GM12892 (cell line): ENCODE measurements at regions not wholly inside any gene's neighbourhood (a gene's known extent, or its start where the extent isn't known, plus 50 kb on each side); places are given as distances from the start of the nearest gene placed in this dataset.

Experiments used
- POLR2A ChIP-seq: IDR thresholded peaks from 2 replicates; pipeline ENCODE4 v1.6.1; 2011; ENCODE audit warnings: low read depth, low read length, control low read depth
- POLR2AphosphoS5 ChIP-seq: IDR thresholded peaks from 2 replicates; pipeline ENCODE4 v1.6.1; 2011; ENCODE audit warnings: low read depth, low read length, control low read depth
- TAF1 ChIP-seq: IDR thresholded peaks from 2 replicates; pipeline ENCODE4 v1.6.1; 2011; ENCODE audit warnings: low read depth, mild to moderate bottlenecking, control low read depth, low read length, borderline replicate concordance

- no peak for TF ChIP-seq POLR2AphosphoS5
- TF ChIP-seq POLR2A: no peak
- no peak for TF ChIP-seq TAF1
Observed at GRCh38 chr13:29963089-29963488, 112.7 kb upstream of the UBL3 start.
